Endothelial cell of umbilical vein (primary cell): ENCODE measurements at regions not wholly inside any gene's neighbourhood (a gene's known extent, or its start where the extent isn't known, plus 50 kb on each side); places are given as distances from the start of the nearest gene placed in this dataset.

Experiments used
- BruUV-seq: library from RNA; stranded (reverse); fragments of 400-500 nt; replicated peaks from 2 replicates; lab custom pipeline; 2021; lab: Mats Ljungman, UMichigan
- CTCF ChIA-PET: fragments of 300-600, 350-600 bp; sonication (Branson Sonifier 250); formaldehyde crosslinking; loops from one replicate; lab custom pipeline; 2021; ENCODE audit warnings: antibody characterized with exemption, inconsistent platforms; lab: Charles Lee
- POLR2A ChIA-PET: fragments of 300-600, 350-600 bp; sonication (Branson Sonifier 250); formaldehyde crosslinking; loops from one replicate; lab custom pipeline; 2021; ENCODE audit warnings: antibody characterized with exemption, inconsistent platforms; lab: Charles Lee
- DNase-seq: peaks from one replicate; pipeline ENCODE4 v3.0.0-alpha.2; 2011; ENCODE audit warnings: low read depth, low spot score
- FAIRE-seq: peaks from 2 replicates; lab custom pipeline; 2011; peaks lifted over from hg19 to GRCh38; lab: Jason Lieb, UNC
- H2AFZ ChIP-seq: 2 replicates; pipeline ENCODE4 v1.6.0; 2012; ENCODE audit warnings: low read depth, low read length, control low read depth, inconsistent platforms
- H3K27ac ChIP-seq: 2 replicates; pipeline ENCODE4 v1.5.1; 2011; ENCODE audit warnings: low read depth, mild to moderate bottlenecking, control low read depth, low read length, moderate library complexity; ENCODE audit not compliant: insufficient read depth
- H3K27me3 ChIP-seq, 2 experiments: 2 replicates each; pipeline versions ENCODE4 v1.6.0 to v1.6.1; 2011; ENCODE audit warnings: low read length in 2 of 2, mixed read lengths in 1 of 2; ENCODE audit not compliant: control insufficient read depth in 2 of 2, insufficient read depth in 2 of 2
- H3K36me3 ChIP-seq, 2 experiments: 2 replicates in 1 of 2; 3 replicates in 1 of 2; pipeline ENCODE4 v1.5.1; 2011; ENCODE audit warnings: low read length in 2 of 2, mild to moderate bottlenecking in 1 of 2, moderate library complexity in 1 of 2; ENCODE audit not compliant: control insufficient read depth in 2 of 2, insufficient read depth in 2 of 2; ENCODE audit errors: extremely low read depth in 1 of 2
- H3K4me1 ChIP-seq: 3 replicates; pipeline ENCODE4 v1.5.1; 2011; ENCODE audit warnings: mild to moderate bottlenecking, low read length; ENCODE audit not compliant: control insufficient read depth, insufficient read depth; ENCODE audit errors: extremely low read depth
- H3K4me2 ChIP-seq: 2 replicates; pipeline ENCODE4 v1.6.1; 2011; ENCODE audit warnings: low read length, control low read depth, mixed read lengths; ENCODE audit not compliant: insufficient read depth
- H3K4me3 ChIP-seq, 3 experiments: fragments of 200-600 bp in 1 of 3; sonication (generic), shearing (Covaris generic) in 1 of 3; replicated peaks in 1 of 3; 2 replicates each; pipeline ENCODE4 v1.5.1; 2011 to 2016; ENCODE audit warnings: control low read depth in 3 of 3, low read length in 3 of 3, mild to moderate bottlenecking in 2 of 3, inconsistent platforms in 1 of 3, low read depth in 1 of 3, moderate library complexity in 1 of 3; ENCODE audit not compliant: insufficient read depth in 1 of 3
- H3K79me2 ChIP-seq: 2 replicates; pipeline ENCODE4 v1.6.0; 2012; ENCODE audit warnings: low read length, inconsistent platforms; ENCODE audit not compliant: control insufficient read depth, insufficient read depth
- H3K9ac ChIP-seq: replicated peaks from 2 replicates; pipeline ENCODE3; 2011; ENCODE audit warnings: low read length, control low read depth; ENCODE audit not compliant: insufficient read depth; ENCODE audit errors: extremely low read depth
- H3K9me1 ChIP-seq: replicated peaks from 3 replicates; pipeline ENCODE4 v1.6.0; 2011; ENCODE audit warnings: mild to moderate bottlenecking, low read length; ENCODE audit not compliant: control insufficient read depth, insufficient read depth; ENCODE audit errors: extremely low read depth
- H3K9me3 ChIP-seq: replicated peaks from 2 replicates; pipeline ENCODE4 v1.5.1; 2012; ENCODE audit warnings: low read length, inconsistent platforms; ENCODE audit not compliant: control insufficient read depth, insufficient read depth
- H4K20me1 ChIP-seq: replicated peaks from 2 replicates; pipeline ENCODE3; 2011; ENCODE audit warnings: mild to moderate bottlenecking, low read length; ENCODE audit not compliant: control insufficient read depth, insufficient read depth; ENCODE audit errors: extremely low read depth
- CTCF ChIP-seq, 2 donors: IDR thresholded peaks; 1 replicate in 1 of 2; 2 replicates in 1 of 2; pipeline ENCODE4 v1.5.1; 2011; ENCODE audit warnings: low read length in 2 of 2, mild to moderate bottlenecking in 2 of 2, moderate library complexity in 2 of 2, control low read depth in 1 of 2, inconsistent platforms in 1 of 2, low read depth in 1 of 2; ENCODE audit not compliant: insufficient read depth in 1 of 2; ENCODE audit errors: extremely low read depth in 1 of 2
- FOS ChIP-seq: IDR thresholded peaks from 2 replicates; pipeline ENCODE4 v1.6.1; 2011; ENCODE audit warnings: mild to moderate bottlenecking, low read length, moderate library complexity, borderline replicate concordance; ENCODE audit not compliant: insufficient read depth
- MAX ChIP-seq: IDR thresholded peaks from 2 replicates; pipeline ENCODE4 v1.6.1; 2011; ENCODE audit not compliant: insufficient read depth, insufficient read length
- POLR2A ChIP-seq: IDR thresholded peaks from 2 replicates; pipeline ENCODE4 v1.6.1; 2012; ENCODE audit warnings: low read depth, mild to moderate bottlenecking, control low read depth, low read length
- POLR2AphosphoS5 ChIP-seq: IDR thresholded peaks from 2 replicates; pipeline ENCODE4 v1.6.1; 2012; ENCODE audit warnings: low read depth, mild to moderate bottlenecking, control low read depth, low read length, moderate library complexity; ENCODE audit not compliant: insufficient read depth
- dilution Hi-C: fragments of 300-500 bp; cut with MboI; formaldehyde crosslinking; loops from one replicate; pipeline ENCODE4 v1.15.0; 2019; ENCODE audit warnings: low sequenced_read_pairs; ENCODE audit not compliant: extremely low pct_ligation_motif_present
- intact Hi-C: fragments of 100-400 bp; cut with micrococcal nuclease; formaldehyde crosslinking; loops from one replicate; pipeline ENCODE4 v1.10.0; 2022

- no peak for DNase-seq
- Histone ChIP-seq H3K27me3 (peaks cover 0 to 2% of the 10 kb centered on the region in 2 experiments), H3K9me1 (no peaks in the 10 kb centered on the region), H3K4me3 (no peak overlapping the region), H3K4me2 (no peak overlapping the region), H3K9ac (no peak overlapping the region), H2AFZ (no peak overlapping the region), H4K20me1 (no peaks in the 10 kb centered on the region), H3K9me3 (no peaks in the 10 kb centered on the region), H3K79me2 (no peaks in the 10 kb centered on the region), H3K27ac (no peak overlapping the region), H3K4me1 (no peaks in the 10 kb centered on the region), H3K36me3 (no peaks in the 10 kb centered on the region)
- ChIA-PET POLR2A (no interaction called here), CTCF (interaction anchor here (4.8 kb wide), 1 partner anchor 114 kb away, joined by 59 read pairs; no protein-coding TSS in a partner anchor)
- FAIRE-seq, result no peak
- TF ChIP-seq CTCF (IDR thresholded peaks at IDR 0.05; ENCODE audit: extremely low read depth in 1 of 2, insufficient read depth in 1 of 2, low read depth in 1 of 2, low read length in 2 of 2), result no peak
- TF ChIP-seq MAX, result no peak
- TF ChIP-seq POLR2A, result no peak
- no peak for TF ChIP-seq POLR2AphosphoS5
- no peak for TF ChIP-seq FOS
- dilution Hi-C loops (no loop called here), intact Hi-C loops (loop anchor here (5.0 kb wide), 2 partner anchors 57 to 267 kb away; no protein-coding TSS in a partner anchor)
- BruUV-seq, result no TSS peak
Observed at GRCh38 chr10:120335553-120335952, 121.5 kb upstream of the PLPP4 start.
